Glutamatergic neuron (in vitro differentiated cells): ENCODE measurements at regions not wholly inside any gene's neighbourhood (a gene's known extent, or its start where the extent isn't known, plus 50 kb on each side); places are given as distances from the start of the nearest gene placed in this dataset.

Experiments used
- DNase-seq: peaks from one replicate; pipeline ENCODE4 v3.0.0; 2022
- H3K27ac Mint-ChIP-seq: one replicate; pipeline ENCODE4 v1.8.0; 2020; ENCODE audit warnings: mild to moderate bottlenecking, mixed read lengths, inconsistent platforms; ENCODE audit not compliant: unreplicated experiment
- H3K27me3 Mint-ChIP-seq: one replicate; pipeline ENCODE4 v1.8.0; 2020; ENCODE audit warnings: mild to moderate bottlenecking, moderate library complexity, mixed read lengths, inconsistent platforms; ENCODE audit not compliant: unreplicated experiment
- H3K36me3 Mint-ChIP-seq: one replicate; pipeline ENCODE4 v1.8.0; 2020; ENCODE audit warnings: mild to moderate bottlenecking, mixed read lengths, inconsistent platforms; ENCODE audit not compliant: unreplicated experiment
- H3K4me1 Mint-ChIP-seq: one replicate; pipeline ENCODE4 v1.8.0; 2020; ENCODE audit warnings: mild to moderate bottlenecking, low read depth, mixed read lengths, inconsistent platforms; ENCODE audit not compliant: unreplicated experiment
- H3K4me3 Mint-ChIP-seq: one replicate; pipeline ENCODE4 v1.8.0; 2020; ENCODE audit warnings: mild to moderate bottlenecking, mixed read lengths, inconsistent platforms; ENCODE audit not compliant: unreplicated experiment
- H3K9me3 Mint-ChIP-seq: one replicate; pipeline ENCODE4 v1.8.0; 2020; ENCODE audit warnings: mild to moderate bottlenecking, moderate library complexity, mixed read lengths, inconsistent platforms; ENCODE audit not compliant: unreplicated experiment
- CTCF ChIP-seq: fragments of 200-600 bp; sonication (generic); IDR thresholded peaks from one replicate; pipeline ENCODE4 v1.5.0; 2021; ENCODE audit not compliant: partially characterized antibody, unreplicated experiment

- no peak for DNase-seq
- TF ChIP-seq CTCF: no peak
- no peak overlapping the region for H3K27ac Mint-ChIP-seq
- H3K4me3 Mint-ChIP-seq: no peak overlapping the region
- peaks cover 8% of the 10 kb centered on the region for H3K9me3 Mint-ChIP-seq
- peaks cover 20% of the 10 kb centered on the region for H3K4me1 Mint-ChIP-seq
- peaks cover 8% of the 10 kb centered on the region for H3K27me3 Mint-ChIP-seq
- no peaks in the 10 kb centered on the region for H3K36me3 Mint-ChIP-seq
These were observed 549.8 kb downstream of the MATN1 start for GRCh38 chr1:30173560-30173959.

GRCh38 chr1:30172757-30173156 is 550.6 kb downstream of the MATN1 start:
- no peak for TF ChIP-seq CTCF
- DNase-seq: no peak
- Mint-ChIP-seq H3K36me3 (no peaks in the 10 kb centered on the region), H3K27ac (peak overlapping the region; percentile 8), H3K4me3 (no peak overlapping the region), H3K9me3 (peaks cover 8% of the 10 kb centered on the region), H3K4me1 (peaks cover 20% of the 10 kb centered on the region), H3K27me3 (peaks cover 8% of the 10 kb centered on the region)

- Mint-ChIP-seq H3K4me3 (no peak overlapping the region), H3K27me3 (peaks cover 8% of the 10 kb centered on the region), H3K27ac (peak overlapping the region; percentile 76), H3K9me3 (peaks cover 8% of the 10 kb centered on the region), H3K36me3 (no peaks in the 10 kb centered on the region), H3K4me1 (peaks cover 20% of the 10 kb centered on the region)
- no peak for TF ChIP-seq CTCF
- DNase-seq: no peak
These were observed 551.1 kb downstream of the MATN1 start for GRCh38 chr1:30172299-30172694.

- Mint-ChIP-seq H3K27me3 (peaks cover 8% of the 10 kb centered on the region), H3K4me3 (peak overlapping the region; percentile 12), H3K36me3 (no peaks in the 10 kb centered on the region), H3K27ac (peak overlapping the region; percentile 76), H3K4me1 (peaks cover 20% of the 10 kb centered on the region), H3K9me3 (peaks cover 8% of the 10 kb centered on the region)
- TF ChIP-seq CTCF: no peak
- DNase-seq: peak; percentile 74
These were observed 551.7 kb downstream of the MATN1 start for GRCh38 chr1:30171537-30172298.

GRCh38 chr1:30169269-30169668 is 554.1 kb downstream of the MATN1 start:
- H3K27ac Mint-ChIP-seq: no peak overlapping the region
- peaks cover 20% of the 10 kb centered on the region for H3K4me1 Mint-ChIP-seq
- no peak for DNase-seq
- H3K36me3 Mint-ChIP-seq: no peaks in the 10 kb centered on the region
- no peak overlapping the region for H3K4me3 Mint-ChIP-seq
- peaks cover 10% of the 10 kb centered on the region for H3K27me3 Mint-ChIP-seq
- TF ChIP-seq CTCF: no peak
- peaks cover 8% of the 10 kb centered on the region for H3K9me3 Mint-ChIP-seq
